ACHN (cell line): ENCODE measurements at regions not wholly inside any gene's neighbourhood (a gene's known extent, or its start where the extent isn't known, plus 50 kb on each side); places are given as distances from the start of the nearest gene placed in this dataset.

ENCODE experiments used
- DNase-seq: peaks from one replicate; pipeline ENCODE4 v3.0.0-alpha.2; 2015
- in situ Hi-C: cut with HindIII; loops from 2 replicates; pipeline ENCODE4 v1.10.0; 2017; ENCODE audit warnings: low sequenced_read_pairs, low pct_ligation_motif_present, low pct_unique_long_range_greater_than_20kb

DNA sequence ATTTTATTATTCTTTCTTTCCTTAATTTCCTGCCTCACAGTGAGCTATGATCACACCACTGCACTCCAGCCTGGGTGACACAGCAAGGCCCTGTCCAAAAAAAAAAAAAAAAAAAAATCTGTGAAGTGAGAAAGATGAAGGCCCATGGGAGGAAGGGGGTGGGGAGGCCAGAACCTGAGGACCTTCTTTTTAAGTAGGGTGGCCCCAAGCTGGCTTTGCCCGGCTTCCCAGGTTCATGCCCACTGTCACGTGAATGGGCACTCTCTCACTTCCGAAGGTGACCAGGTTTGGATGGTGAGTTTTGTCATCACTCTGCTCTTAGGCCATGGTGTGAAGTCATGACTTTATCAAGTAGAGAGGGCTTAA is 82.3 kb downstream of the TNFAIP2 start:
- in situ Hi-C loops, result no loop called here

GRCh38 chr14:103206023-103206481 is 82.8 kb downstream of the TNFAIP2 start:
- no peak for DNase-seq

More for the DNA sequence above, 82.3 kb downstream of the TNFAIP2 start:
- no peak for DNase-seq

GRCh38 chr14:103206836-103207387 is 83.7 kb downstream of the TNFAIP2 start:
- peak; percentile 83 for DNase-seq

More at GRCh38 chr14:103206023-103206481, 82.8 kb downstream of the TNFAIP2 start:
- in situ Hi-C loops, result no loop called here

DNA sequence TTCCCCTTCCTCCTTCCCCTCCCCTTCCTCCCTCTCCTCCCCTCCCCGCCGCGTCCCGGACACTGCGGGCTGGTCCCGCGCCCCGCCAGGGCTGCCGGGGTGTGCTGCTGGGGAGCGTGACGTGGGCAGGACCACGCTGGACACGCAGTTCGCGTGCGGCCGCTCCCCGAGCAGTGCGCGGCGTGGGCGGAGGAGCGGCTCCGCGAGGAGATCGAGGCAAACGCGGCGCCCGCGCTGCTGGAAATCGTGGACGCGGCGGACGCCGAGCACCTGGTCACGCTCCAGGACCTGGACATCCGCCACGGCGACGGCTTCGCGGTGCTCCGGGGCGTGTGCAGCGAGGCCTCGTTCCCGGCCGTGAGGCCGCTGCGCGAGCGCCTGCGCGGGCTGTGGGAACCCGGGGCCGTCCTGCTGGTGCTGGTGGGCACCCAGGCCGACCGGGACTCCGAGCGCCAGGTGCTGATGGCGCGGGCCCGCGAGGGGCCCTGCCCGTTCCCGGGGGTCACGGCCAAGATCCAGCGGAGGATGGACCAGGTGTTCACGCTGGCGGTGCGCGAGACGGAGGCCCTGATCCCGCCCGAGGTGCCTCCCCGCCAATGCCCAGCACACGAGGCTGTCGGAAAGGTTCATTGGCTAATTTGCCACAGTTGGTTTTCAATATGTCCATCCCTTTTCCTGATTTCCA is 84.3 kb downstream of the TNFAIP2 start:
- DNase-seq, result peak; percentile 41
- in situ Hi-C loops, result no loop called here

More at GRCh38 chr14:103206836-103207387, 83.7 kb downstream of the TNFAIP2 start:
- in situ Hi-C loops, result no loop called here

DNA sequence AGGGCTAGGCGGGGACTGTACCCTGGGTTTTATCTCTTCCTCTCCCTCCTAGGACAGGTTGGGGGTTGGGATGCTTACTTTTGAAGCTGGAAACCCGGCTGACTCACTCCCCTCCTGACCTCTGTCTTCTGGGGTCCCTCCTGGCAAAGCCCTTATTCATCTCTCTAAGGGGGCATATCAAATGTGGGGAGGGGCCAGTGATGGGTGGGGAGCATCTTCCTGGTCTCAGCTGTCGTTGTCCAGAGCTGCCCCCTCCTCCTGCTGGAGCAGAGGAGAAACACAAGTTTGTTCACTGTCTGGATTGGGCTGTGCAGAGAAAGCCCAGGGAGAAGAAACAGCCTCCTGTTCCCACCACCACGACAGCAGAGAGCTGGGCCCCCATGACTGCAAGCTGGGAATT is 85.8 kb downstream of the TNFAIP2 start:
- in situ Hi-C loops, result no loop called here
- DNase-seq, result no peak

- in situ Hi-C loops, result no loop called here
- no peak for DNase-seq
Observed at GRCh38 chr14:103209506-103209905, 86.2 kb downstream of the TNFAIP2 start.

DNA sequence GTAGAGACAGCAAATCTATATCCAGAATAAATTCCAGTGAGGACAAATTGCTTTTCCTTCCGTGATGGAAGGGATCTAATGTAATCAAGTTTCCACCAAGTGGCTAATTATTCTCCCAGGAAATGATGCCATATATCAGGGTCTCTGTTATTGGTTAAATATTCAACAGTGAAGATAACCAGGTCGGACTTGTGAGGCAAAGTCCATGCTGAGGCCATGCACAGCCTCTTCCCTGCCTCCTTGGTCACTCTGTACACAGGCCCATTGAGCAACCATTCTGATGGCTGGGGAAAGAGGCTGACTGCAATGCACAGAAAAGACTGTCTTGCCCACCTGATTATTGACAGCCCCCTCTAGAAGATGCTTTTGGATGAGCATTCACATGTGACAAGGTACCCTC is 90.1 kb downstream of the TNFAIP2 start:
- in situ Hi-C loops, result no loop called here
- no peak for DNase-seq

DNA sequence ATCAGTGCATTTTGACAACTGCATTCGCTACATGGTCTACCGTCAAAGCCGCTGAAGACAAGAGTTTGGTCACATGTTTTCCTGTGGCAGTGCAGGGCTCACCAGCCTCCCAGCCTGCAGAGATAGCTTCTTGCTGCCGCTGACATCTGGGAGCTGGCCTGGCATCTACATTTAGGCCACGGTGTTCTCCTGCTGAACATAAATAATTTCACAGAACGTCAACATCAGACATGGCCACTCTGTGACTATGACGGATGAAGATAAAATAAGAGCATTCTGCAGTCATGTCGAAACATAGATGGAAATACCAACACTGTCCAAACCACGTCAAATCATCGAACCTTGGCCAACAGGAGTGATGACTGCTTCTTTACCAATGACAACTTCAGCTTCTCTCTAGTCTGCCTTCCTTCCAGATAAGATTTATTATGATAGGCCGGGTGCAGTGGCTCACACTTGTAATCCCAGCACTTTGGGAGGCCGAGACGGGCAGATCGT is 91.2 kb downstream of the TNFAIP2 start:
- no peak for DNase-seq
- in situ Hi-C loops, result no loop called here

GRCh38 chr14:103216399-103216798 is 93.1 kb downstream of the TNFAIP2 start:
- in situ Hi-C loops, result no loop called here
- DNase-seq, result no peak

- in situ Hi-C loops, result no loop called here
- no peak for DNase-seq
Observed at GRCh38 chr14:103216857-103217256, 93.6 kb downstream of the TNFAIP2 start.

- no peak for DNase-seq
- in situ Hi-C loops, result no loop called here
Observed at GRCh38 chr14:103217538-103217937, 94.3 kb downstream of the TNFAIP2 start.

DNA sequence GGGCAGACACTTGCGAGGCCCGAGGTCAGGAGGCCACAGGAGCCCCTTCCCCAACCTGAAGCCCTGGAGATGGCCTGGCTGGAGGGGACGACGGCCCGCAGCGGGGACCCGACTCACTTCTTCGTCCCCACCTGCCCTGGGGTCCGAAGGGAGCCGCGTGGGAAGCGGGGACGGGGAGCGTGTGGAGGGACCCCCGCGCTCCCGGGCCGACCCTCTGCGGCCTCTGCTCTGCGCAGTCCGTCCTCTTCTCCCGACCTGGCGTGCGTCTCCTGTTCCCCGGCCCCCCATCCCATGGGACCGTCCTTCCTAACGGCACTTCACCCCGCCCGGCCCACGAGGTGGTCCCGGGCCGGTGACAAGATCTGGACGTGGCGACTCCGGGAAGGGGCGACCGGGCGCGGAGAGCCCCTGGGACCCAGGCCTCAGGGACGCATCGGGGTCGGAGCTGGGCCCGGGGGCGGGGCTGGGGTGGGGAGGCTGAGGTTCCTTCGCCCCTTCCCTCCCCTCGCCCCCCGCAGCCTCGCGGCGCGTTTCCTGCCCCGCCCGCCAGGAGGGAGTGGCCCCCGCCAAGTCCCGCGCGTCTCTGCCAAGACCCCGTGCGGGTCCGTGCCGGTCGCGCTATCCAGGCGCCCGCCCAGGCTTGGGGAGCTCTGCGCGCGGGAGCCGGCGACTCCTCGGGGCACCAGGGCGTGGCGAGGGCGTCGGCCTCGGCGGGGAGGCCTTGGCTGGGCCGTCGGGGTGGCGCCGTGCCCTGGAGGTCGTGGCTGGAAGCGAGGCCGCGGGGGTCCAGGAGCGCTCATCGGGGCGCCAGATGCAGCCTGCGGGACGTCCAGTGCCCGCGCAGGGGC is 97.1 kb downstream of the TNFAIP2 start:
- no peak for DNase-seq
- in situ Hi-C loops, result no loop called here

DNA sequence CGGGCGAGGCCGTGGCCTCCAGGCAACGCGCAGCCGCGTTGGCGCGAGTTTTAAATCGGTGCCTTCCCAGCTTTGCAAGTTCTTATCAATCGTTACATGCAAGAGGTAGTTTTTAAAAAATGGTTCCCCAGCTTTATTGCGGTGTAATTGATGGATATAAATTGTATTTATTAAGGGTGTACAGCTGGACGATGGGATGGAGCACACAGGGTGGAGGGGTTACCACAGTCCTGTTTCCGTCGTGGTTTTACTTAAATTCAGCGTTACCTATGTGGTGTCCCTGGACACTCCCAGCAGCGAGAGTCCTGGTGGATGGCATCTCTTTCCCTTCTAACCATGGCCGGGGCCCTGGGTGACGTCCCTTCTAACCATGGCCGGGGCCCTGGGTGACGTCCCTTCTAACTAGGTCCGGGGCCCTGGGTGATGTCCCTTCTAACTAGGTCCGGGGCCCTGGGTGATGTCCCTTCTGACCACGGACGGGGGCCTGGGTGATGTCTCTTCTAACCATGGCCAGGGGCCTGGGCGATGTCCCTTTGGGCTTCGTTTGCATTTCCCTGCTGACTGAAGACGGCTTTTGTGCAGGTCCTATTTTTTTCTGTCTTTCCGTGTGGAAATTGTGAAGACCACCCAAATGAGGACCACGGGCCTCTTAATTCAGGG is 97.9 kb downstream of the TNFAIP2 start:
- no peak for DNase-seq
- in situ Hi-C loops, result no loop called here

DNA sequence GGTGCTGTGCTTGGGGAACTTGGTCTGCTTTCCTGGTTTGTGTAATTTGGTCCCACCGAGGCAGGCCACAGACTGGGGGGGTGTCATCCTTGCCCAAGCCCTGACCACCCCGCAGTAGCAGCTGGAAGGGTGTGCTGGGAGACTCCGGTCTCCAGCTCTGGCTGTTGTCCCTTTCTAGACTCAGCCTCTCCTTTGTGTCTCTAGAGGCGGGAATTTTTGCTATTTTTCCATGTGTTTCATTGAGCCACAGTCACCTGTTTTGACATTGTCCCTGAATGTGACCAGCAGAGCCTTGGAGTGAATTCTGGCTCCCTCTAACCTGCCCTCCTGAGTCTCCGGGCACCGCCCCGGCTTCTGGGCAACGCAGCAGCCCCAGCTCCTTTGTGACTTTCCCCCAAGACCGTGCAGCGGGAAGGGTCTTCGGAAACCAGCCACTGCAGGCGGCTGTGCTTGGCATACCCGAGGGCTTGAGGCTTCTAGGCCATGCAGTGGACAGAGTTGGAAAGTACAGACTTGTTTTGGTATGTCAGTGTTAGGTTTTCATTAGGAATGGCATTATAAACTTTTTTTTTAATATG is 98.6 kb downstream of the TNFAIP2 start:
- in situ Hi-C loops, result no loop called here
- DNase-seq, result no peak

- in situ Hi-C loops, result no loop called here
- no peak for DNase-seq
Observed at GRCh38 chr14:103223818-103224352, 100.6 kb downstream of the TNFAIP2 start.

DNA sequence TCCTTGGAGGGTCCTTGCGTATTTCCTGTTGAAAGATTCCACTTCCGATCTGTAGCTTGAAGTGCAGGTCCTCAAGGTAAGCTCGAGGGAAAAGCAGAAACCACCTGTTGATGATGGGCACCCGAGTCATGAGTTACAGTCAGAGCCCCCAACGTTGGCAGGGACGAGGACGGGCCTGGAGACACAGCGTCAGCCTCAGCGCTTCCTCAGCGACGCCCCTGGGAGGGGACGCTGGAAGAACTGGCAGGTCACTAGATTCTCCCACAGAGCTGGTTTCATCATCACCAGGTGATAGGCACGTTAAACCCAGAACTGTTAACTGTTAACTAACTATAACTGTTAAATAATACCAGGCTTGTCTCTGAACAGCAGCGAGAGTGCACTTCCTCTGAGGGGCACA is 101.8 kb downstream of the TNFAIP2 start:
- in situ Hi-C loops, result no loop called here
- no peak for DNase-seq

DNA sequence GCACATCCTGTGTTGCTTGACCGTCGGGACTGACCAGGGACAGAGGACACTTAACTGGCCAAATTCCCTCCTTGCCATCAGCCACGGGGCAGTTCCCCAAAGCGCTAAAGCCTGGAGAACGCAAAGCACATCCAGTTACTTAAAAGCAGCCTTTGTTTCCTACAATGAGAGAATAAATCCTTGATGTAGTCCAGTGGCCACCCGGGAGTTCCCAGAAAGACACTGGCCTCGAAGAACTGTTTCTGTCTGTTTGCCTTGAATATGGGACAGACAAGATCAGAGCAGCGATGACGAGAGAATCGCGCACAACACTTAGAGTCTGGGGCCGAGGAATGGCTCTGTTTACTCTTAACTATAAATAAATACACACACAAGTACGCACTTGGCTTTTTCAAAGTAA is 102.2 kb downstream of the TNFAIP2 start:
- in situ Hi-C loops, result no loop called here

GRCh38 chr14:103227094-103227768 is 104.0 kb downstream of the TNFAIP2 start:
- DNase-seq, result no peak
- in situ Hi-C loops, result no loop called here

More for the DNA sequence above, 102.2 kb downstream of the TNFAIP2 start:
- DNase-seq, result no peak
